NK-92 treated with Interleukin-12 subunit alpha and Interleukin-12 subunit beta, amount 100 ng/mL, for 24 hours (cell line): ENCODE measurements at regions not wholly inside any gene's neighbourhood (a gene's known extent, or its start where the extent isn't known, plus 50 kb on each side); places are given as distances from the start of the nearest gene placed in this dataset.
"Not testable (repeated sequence)": the region's sequence is repeated elsewhere in the genome, so short reads cannot be mapped to it uniquely, and the experiment has no call there.

Experiments used
- DNase-seq: peaks from one replicate; lab custom pipeline; 2025; lab: John Stamatoyannopoulos, UW

- not testable (repeated sequence) for DNase-seq
Measured at GRCh38 chr3:110001905-110002304, 664.6 kb upstream of the DPPA4 start.

- no peak for DNase-seq
Measured at GRCh38 chr3:110006913-110007312, 669.6 kb upstream of the DPPA4 start.

- no peak for DNase-seq
Measured at GRCh38 chr3:110015231-110015963, 678.1 kb upstream of the DPPA4 start.

- DNase-seq: no peak
Measured at GRCh38 chr3:110016235-110016815, 679.0 kb upstream of the DPPA4 start.

GRCh38 chr3:110017304-110017703, 680.0 kb upstream of the DPPA4 start:
- DNase-seq: no peak

- no peak for DNase-seq
Measured at GRCh38 chr3:110021659-110022058, 684.3 kb upstream of the DPPA4 start.

- not testable (repeated sequence) for DNase-seq
Measured at GRCh38 chr3:110023022-110023421, 685.7 kb upstream of the DPPA4 start.

GRCh38 chr3:110026421-110026820, 689.1 kb upstream of the DPPA4 start:
- DNase-seq: no peak

- DNase-seq: no peak
Measured at GRCh38 chr3:110027446-110028080, 690.2 kb upstream of the DPPA4 start.

GRCh38 chr3:110031975-110032374, 694.6 kb upstream of the DPPA4 start:
- DNase-seq: no peak

- DNase-seq: no peak
Measured at GRCh38 chr3:110059431-110059830, 722.1 kb upstream of the DPPA4 start.

- DNase-seq: no peak
Measured at GRCh38 chr3:110062716-110063115, 725.4 kb upstream of the DPPA4 start.

- no peak for DNase-seq
Measured at GRCh38 chr3:110063178-110063577, 725.8 kb upstream of the DPPA4 start.

- DNase-seq: no peak
Measured at GRCh38 chr3:110066206-110066605, 728.9 kb upstream of the DPPA4 start.

GRCh38 chr3:110067527-110067926, 730.2 kb upstream of the DPPA4 start:
- no peak for DNase-seq

- no peak for DNase-seq
Measured at GRCh38 chr3:110069761-110070160, 732.4 kb upstream of the DPPA4 start.

GRCh38 chr3:110070161-110070916, 733.0 kb upstream of the DPPA4 start:
- DNase-seq: no peak

- DNase-seq: no peak
Measured at GRCh38 chr3:110074095-110074494, 736.7 kb upstream of the DPPA4 start.

- no peak for DNase-seq
Measured at GRCh38 chr3:110077093-110077492, 739.7 kb upstream of the DPPA4 start.

- no peak for DNase-seq
Measured at GRCh38 chr3:110093411-110093810, 756.1 kb upstream of the DPPA4 start.

GRCh38 chr3:110093812-110094401, 756.6 kb upstream of the DPPA4 start:
- no peak for DNase-seq

GRCh38 chr3:110099711-110100110, 762.4 kb upstream of the DPPA4 start:
- no peak for DNase-seq
